IMR-90 (cell line): ENCODE measurements at regions not wholly inside any gene's neighbourhood (a gene's known extent, or its start where the extent isn't known, plus 50 kb on each side); places are given as distances from the start of the nearest gene placed in this dataset.

ENCODE experiments used
- ATAC-seq: fragments of 200-7000 bp; cut with Tn5 transposase; 2 replicates; pipeline ENCODE4 v1.9.1; 2020; ENCODE audit warnings: low read depth, mild to moderate bottlenecking, moderate library complexity
- BruUV-seq: library from RNA; stranded (reverse); fragments of 400-500 nt; replicated peaks from 2 replicates; lab custom pipeline; 2021; lab: Mats Ljungman, UMichigan
- CTCF ChIA-PET: fragments of 300-600 bp; formaldehyde crosslinking; extraction: SDS; loops from one replicate; lab custom pipeline; 2021; ENCODE audit warnings: antibody characterized with exemption; lab: Yijun Ruan, JAX
- POLR2A ChIA-PET: fragments of 300-600 bp; sonication (Branson Sonifier 250); formaldehyde crosslinking; loops from one replicate; lab custom pipeline; 2022; ENCODE audit warnings: antibody characterized with exemption; ENCODE audit not compliant: unreplicated experiment; lab: Charles Lee
- DNase-seq: peaks from one replicate; pipeline ENCODE4 v3.0.0; 2013
- H2AFZ ChIP-seq: replicated peaks from 2 replicates; pipeline ENCODE3; 2013; ENCODE audit warnings: low read length, mild to moderate bottlenecking; ENCODE audit not compliant: poor library complexity
- H2AK5ac ChIP-seq: 2 replicates; pipeline ENCODE4 v1.6.1; 2013; ENCODE audit warnings: low read depth, low read length, inconsistent platforms
- H2AK9ac ChIP-seq: replicated peaks from 2 replicates; pipeline ENCODE3; 2013; ENCODE audit warnings: mild to moderate bottlenecking, low read depth, low read length, moderate library complexity; ENCODE audit not compliant: poor library complexity
- H2BK120ac ChIP-seq: 2 replicates; pipeline ENCODE4 v1.6.1; 2013; ENCODE audit warnings: low read depth, low read length, inconsistent platforms
- H2BK15ac ChIP-seq: 3 replicates; pipeline ENCODE4 v1.6.1; 2013; ENCODE audit warnings: low read depth, low read length, inconsistent platforms
- H2BK20ac ChIP-seq: 2 replicates; pipeline ENCODE4 v1.6.1; 2013; ENCODE audit warnings: low read depth, mild to moderate bottlenecking, inconsistent platforms, low read length, moderate library complexity
- H2BK5ac ChIP-seq: 2 replicates; pipeline ENCODE4 v1.6.1; 2013; ENCODE audit warnings: mild to moderate bottlenecking, low read depth, low read length, inconsistent platforms; ENCODE audit not compliant: poor library complexity, severe bottlenecking
- H3K14ac ChIP-seq: replicated peaks from 2 replicates; pipeline ENCODE4 v1.6.1; 2013; ENCODE audit warnings: low read depth, low read length, inconsistent platforms
- H3K18ac ChIP-seq: 2 replicates; pipeline ENCODE4 v1.6.1; 2013; ENCODE audit warnings: low read depth, low read length, control low read depth
- H3K23ac ChIP-seq: 2 replicates; pipeline ENCODE4 v1.6.1; 2013; ENCODE audit warnings: low read depth, low read length, inconsistent platforms
- H3K27ac ChIP-seq: 2 replicates; pipeline ENCODE4 v1.5.1; 2013; ENCODE audit warnings: mild to moderate bottlenecking, control low read depth, low read length; ENCODE audit not compliant: insufficient read depth
- H3K27me3 ChIP-seq: 2 replicates; pipeline ENCODE4 v1.6.1; 2013; ENCODE audit warnings: low read length; ENCODE audit not compliant: control insufficient read depth, insufficient read depth
- H3K36me3 ChIP-seq: 2 replicates; pipeline ENCODE4 v1.6.1; 2013; ENCODE audit warnings: low read length, mixed read lengths; ENCODE audit not compliant: control insufficient read depth, insufficient read depth
- H3K4ac ChIP-seq: 2 replicates; pipeline ENCODE4 v1.6.1; 2013; ENCODE audit warnings: low read depth, low read length, inconsistent platforms
- H3K4me1 ChIP-seq: 2 replicates; pipeline ENCODE4 v1.6.1; 2013; ENCODE audit warnings: low read length, mixed read lengths; ENCODE audit not compliant: control insufficient read depth, insufficient read depth
- H3K4me2 ChIP-seq: 2 replicates; pipeline ENCODE4 v1.6.1; 2013; ENCODE audit warnings: low read depth, mild to moderate bottlenecking, control low read depth, low read length, moderate library complexity
- H3K4me3 ChIP-seq: 2 replicates; pipeline ENCODE4 v1.5.1; 2013; ENCODE audit warnings: low read depth, mild to moderate bottlenecking, control low read depth, low read length, moderate library complexity; ENCODE audit not compliant: insufficient read depth
- H3K56ac ChIP-seq: 2 replicates; pipeline ENCODE4 v1.6.1; 2013; ENCODE audit warnings: low read length, inconsistent platforms; ENCODE audit not compliant: insufficient read depth; ENCODE audit errors: extremely low read depth
- H3K79me1 ChIP-seq, 2 experiments: 2 replicates each; pipeline ENCODE4 v1.6.1; 2013; ENCODE audit warnings: low read length in 2 of 2, inconsistent platforms in 1 of 2, low read depth in 1 of 2
- H3K9ac ChIP-seq: 2 replicates; pipeline ENCODE4 v1.6.1; 2013; ENCODE audit warnings: low read depth, low read length, control low read depth
- H3K9me1 ChIP-seq: 2 replicates; pipeline ENCODE4 v1.6.1; 2013; ENCODE audit warnings: low read length, inconsistent platforms; ENCODE audit not compliant: insufficient read depth
- H3K9me3 ChIP-seq: 2 replicates; pipeline ENCODE4 v1.6.1; 2013; ENCODE audit warnings: low read length; ENCODE audit not compliant: control insufficient read depth, insufficient read depth
- H4K20me1 ChIP-seq: 2 replicates; pipeline ENCODE4 v1.6.1; 2013; ENCODE audit warnings: low read length, inconsistent platforms; ENCODE audit not compliant: insufficient read depth
- H4K5ac ChIP-seq: 2 replicates; pipeline ENCODE4 v1.6.1; 2013; ENCODE audit warnings: mild to moderate bottlenecking, low read depth, low read length, control low read depth
- H4K8ac ChIP-seq, 2 experiments: 2 replicates each; pipeline ENCODE4 v1.6.1; 2013; ENCODE audit warnings: low read depth in 2 of 2, low read length in 2 of 2, control low read depth in 1 of 2, inconsistent platforms in 1 of 2
- H4K91ac ChIP-seq: 2 replicates; pipeline ENCODE4 v1.6.1; 2013; ENCODE audit warnings: low read depth, low read length, inconsistent platforms; ENCODE audit not compliant: insufficient read depth
- NFE2L2 ChIP-seq: fragments of 150-350 bp; IDR thresholded peaks from 2 replicates; pipeline ENCODE4 v1.6.1; 2016; ENCODE audit warnings: low read depth, mild to moderate bottlenecking, low read length
- RAD21 ChIP-seq: IDR thresholded peaks from 2 replicates; pipeline ENCODE4 v1.6.1; 2012; ENCODE audit warnings: low read length, improper control_type of control experiment
- RCOR1 ChIP-seq: IDR thresholded peaks from 2 replicates; pipeline ENCODE4 v1.6.1; 2012; ENCODE audit warnings: mild to moderate bottlenecking, low read length, improper control_type of control experiment; ENCODE audit not compliant: insufficient replicate concordance
- SMC3 ChIP-seq: fragments of 150-350 bp; IDR thresholded peaks from 2 replicates; pipeline ENCODE4 v1.6.1; 2016; ENCODE audit warnings: low read depth, mild to moderate bottlenecking, antibody characterized with exemption, low read length, moderate library complexity
- WGBS, 2 experiments: methylation state at CpG; one replicate each; pipeline versions ENCODE4 v1.1.5 to v1.1.7; 2013; ENCODE audit warnings: missing lambda C conversion rate in 2 of 2; ENCODE audit not compliant: insufficient read length in 1 of 2; ENCODE audit errors: extremely low coverage in 2 of 2; 5-methylcytosine and 5-hydroxymethylcytosine counted together
- dilution Hi-C: fragments of 300-500 bp; cut with HindIII; formaldehyde crosslinking; loops from one replicate; pipeline ENCODE4 v1.14.3; 2018; ENCODE audit warnings: low sequenced_read_pairs; ENCODE audit not compliant: unreplicated experiment
- in situ Hi-C: fragments of 300-500 bp; cut with MboI; formaldehyde crosslinking; loops from 3 replicates; pipeline ENCODE4 v1.14.3; 2019; ENCODE audit warnings: low sequenced_read_pairs, inconsistent platforms, mixed read lengths
- intact Hi-C: fragments of 100-400 bp; cut with micrococcal nuclease; formaldehyde crosslinking; loops from 2 replicates; pipeline ENCODE4 v1.10.0; 2022
- TF ChIP-seq, protein P1 (sequence below): fragments of 150-350 bp; IDR thresholded peaks from 2 replicates; pipeline ENCODE4 v1.6.1; 2016; ENCODE audit warnings: low read depth, mild to moderate bottlenecking, low read length, moderate library complexity, borderline replicate concordance

DNA sequence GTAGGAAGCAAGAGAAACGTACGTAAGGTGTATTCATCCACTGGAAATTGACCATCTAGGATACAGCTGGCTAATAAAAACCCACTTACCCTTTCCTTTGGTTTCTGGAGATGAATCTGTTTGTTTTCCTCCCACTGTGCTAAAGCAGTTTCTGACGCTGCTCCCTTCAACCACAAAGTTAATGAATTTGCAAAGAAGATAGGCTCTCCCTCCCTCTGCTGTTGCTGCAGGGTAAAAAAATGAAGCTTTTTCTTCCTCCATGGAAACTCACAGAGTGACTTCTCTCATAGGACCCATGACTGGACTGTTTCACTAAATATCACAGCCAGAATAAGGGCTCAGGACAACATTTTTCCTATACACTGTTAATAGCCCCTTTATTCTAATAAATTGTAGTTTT lies 172.1 kb upstream of the LRRN1 start:
- intact Hi-C loops (no loop called here), in situ Hi-C loops (no loop called here), dilution Hi-C loops (no loop called here)
- no peaks in the 10 kb centered on the region for H3K36me3 ChIP-seq
- no peaks in the 10 kb centered on the region for H3K27me3 ChIP-seq
- no peak overlapping the region for H2AK5ac ChIP-seq
- no peak overlapping the region for H3K4me3 ChIP-seq
- DNase-seq (no peak), ATAC-seq (no peak)
- no peaks in the 10 kb centered on the region for H4K20me1 ChIP-seq
- H3K23ac ChIP-seq, result no peak overlapping the region
- POLR2A ChIA-PET, result no interaction called here
- H2AK9ac ChIP-seq, result no peak overlapping the region
- TF ChIP-seq, protein P1, sequence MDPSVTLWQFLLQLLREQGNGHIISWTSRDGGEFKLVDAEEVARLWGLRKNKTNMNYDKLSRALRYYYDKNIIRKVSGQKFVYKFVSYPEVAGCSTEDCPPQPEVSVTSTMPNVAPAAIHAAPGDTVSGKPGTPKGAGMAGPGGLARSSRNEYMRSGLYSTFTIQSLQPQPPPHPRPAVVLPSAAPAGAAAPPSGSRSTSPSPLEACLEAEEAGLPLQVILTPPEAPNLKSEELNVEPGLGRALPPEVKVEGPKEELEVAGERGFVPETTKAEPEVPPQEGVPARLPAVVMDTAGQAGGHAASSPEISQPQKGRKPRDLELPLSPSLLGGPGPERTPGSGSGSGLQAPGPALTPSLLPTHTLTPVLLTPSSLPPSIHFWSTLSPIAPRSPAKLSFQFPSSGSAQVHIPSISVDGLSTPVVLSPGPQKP, result no peak
- TF ChIP-seq RAD21 (no peak), SMC3 (no peak), NFE2L2 (no peak), RCOR1 (no peak)
- no peak overlapping the region for H3K14ac ChIP-seq
- H4K5ac ChIP-seq, result no peak overlapping the region
- no peak overlapping the region for H4K91ac ChIP-seq
- no peak overlapping the region for H3K27ac ChIP-seq
- no CpG with 5 or more reads among the region's 3 CpGs for WGBS, 2 experiments
- no peak overlapping the region for H3K4ac ChIP-seq
- H3K4me2 ChIP-seq, result no peak overlapping the region
- H2AFZ ChIP-seq, result no peak overlapping the region
- H3K9me3 ChIP-seq, result peaks cover 9% of the 10 kb centered on the region
- no peak overlapping the region for H2BK5ac ChIP-seq
- CTCF ChIA-PET, result no interaction called here
- no peaks in the 10 kb centered on the region for H3K4me1 ChIP-seq
- no peak overlapping the region for H2BK20ac ChIP-seq
- no TSS peak for BruUV-seq
- no peak overlapping the region for H4K8ac ChIP-seq
- no peak overlapping the region for H3K9ac ChIP-seq
- no peak overlapping the region for H3K18ac ChIP-seq
- H2BK120ac ChIP-seq, result no peak overlapping the region
- no peaks in the 10 kb centered on the region for H3K9me1 ChIP-seq
- H2BK15ac ChIP-seq, result no peak overlapping the region
- no peak overlapping the region for H3K56ac ChIP-seq
- no peaks in the 10 kb centered on the region for H3K79me1 ChIP-seq
